ENCODE measurements at regions not wholly inside any gene's neighbourhood (a gene's known extent, or its start where the extent isn't known, plus 50 kb on each side); places are given as distances from the start of the nearest gene placed in this dataset.

DNA sequence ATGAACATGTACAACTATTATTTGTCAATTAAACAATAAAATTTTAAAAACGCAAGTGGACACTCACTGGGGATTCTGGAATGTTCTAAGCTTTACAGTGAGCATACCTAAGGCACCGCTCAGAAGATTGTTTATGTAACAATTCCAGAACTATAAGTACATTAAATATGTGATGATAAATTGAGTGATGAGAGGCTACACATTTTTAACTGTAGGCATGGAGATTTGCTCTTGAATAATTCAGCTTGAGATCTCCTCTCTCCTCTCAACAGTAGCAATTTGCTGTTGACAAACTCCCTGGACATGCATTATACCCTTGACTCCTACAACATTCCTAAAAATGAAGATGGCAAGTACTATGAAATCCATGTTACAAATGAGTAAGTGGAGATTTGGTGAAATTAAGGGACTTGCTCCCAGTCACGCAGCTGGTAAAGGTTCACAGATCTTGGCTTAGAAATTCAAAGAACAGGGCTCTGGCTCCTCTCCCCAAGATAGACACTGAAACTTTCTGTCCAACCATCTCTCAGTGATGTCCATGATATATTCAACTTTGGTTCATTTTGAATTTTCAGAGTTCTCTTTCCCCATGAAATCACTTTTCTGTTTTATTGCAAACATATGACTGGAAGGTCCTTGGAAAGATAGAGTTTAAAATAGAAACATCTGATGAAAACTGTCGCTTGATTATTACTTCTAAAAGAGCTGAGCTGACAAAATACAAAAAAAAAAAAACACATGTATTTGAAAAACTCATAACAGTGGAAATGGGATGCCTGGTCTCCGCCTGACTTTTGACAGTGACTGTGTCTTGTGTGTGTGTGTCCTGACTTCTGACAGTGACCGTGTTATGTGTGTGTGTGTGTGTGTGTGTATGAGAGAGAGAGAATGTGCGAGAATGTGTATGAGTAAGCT lies 488.3 kb downstream of the TNS3 start:
- DNase-seq = no peak
- no peak for TF ChIP-seq POLR2A (IDR thresholded peaks at IDR 0.05)
- TF ChIP-seq, protein P1, sequence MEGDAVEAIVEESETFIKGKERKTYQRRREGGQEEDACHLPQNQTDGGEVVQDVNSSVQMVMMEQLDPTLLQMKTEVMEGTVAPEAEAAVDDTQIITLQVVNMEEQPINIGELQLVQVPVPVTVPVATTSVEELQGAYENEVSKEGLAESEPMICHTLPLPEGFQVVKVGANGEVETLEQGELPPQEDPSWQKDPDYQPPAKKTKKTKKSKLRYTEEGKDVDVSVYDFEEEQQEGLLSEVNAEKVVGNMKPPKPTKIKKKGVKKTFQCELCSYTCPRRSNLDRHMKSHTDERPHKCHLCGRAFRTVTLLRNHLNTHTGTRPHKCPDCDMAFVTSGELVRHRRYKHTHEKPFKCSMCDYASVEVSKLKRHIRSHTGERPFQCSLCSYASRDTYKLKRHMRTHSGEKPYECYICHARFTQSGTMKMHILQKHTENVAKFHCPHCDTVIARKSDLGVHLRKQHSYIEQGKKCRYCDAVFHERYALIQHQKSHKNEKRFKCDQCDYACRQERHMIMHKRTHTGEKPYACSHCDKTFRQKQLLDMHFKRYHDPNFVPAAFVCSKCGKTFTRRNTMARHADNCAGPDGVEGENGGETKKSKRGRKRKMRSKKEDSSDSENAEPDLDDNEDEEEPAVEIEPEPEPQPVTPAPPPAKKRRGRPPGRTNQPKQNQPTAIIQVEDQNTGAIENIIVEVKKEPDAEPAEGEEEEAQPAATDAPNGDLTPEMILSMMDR (IDR thresholded peaks at IDR 0.05) = no peak
- intact Hi-C loops (cut with DNase I) = no loop called here
- H3K36me3 ChIP-seq = no peaks in the 10 kb centered on the region
- no peak overlapping the region for H3K27ac ChIP-seq
- H3K9me3 ChIP-seq = no peaks in the 10 kb centered on the region
- WGBS, 2 donors = 81 to 85% methylated on average over 7 of the region's 7 CpGs
- H3K4me3 ChIP-seq (replicated peaks in 1 of 3) = no peak overlapping the region
- H3K27me3 ChIP-seq = no peaks in the 10 kb centered on the region
- peaks cover 2 to 5% of the 10 kb centered on the region in 2 donors for H3K4me1 ChIP-seq

DNA sequence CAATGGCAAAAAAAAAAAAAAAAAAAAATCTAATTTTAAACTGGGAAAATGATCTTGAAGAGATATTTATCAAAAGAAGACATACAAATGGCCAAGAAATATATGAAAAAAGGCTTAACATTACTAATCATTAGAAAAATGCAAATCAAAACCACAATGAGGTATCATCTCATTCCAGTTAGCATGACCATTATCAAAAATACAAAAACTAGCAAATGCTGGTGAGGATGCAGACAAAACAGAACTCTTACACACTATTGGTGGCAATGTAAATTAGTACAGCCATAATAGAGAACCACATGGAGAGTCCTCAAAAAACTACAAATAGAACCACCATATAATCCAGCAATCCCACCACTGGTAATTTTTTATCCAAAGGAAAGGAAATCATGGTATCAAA lies 489.6 kb downstream of the TNS3 start:
- Histone ChIP-seq H3K36me3 (no peaks in the 10 kb centered on the region), H3K27me3 (no peaks in the 10 kb centered on the region), H3K9me3 (no peaks in the 10 kb centered on the region), H3K27ac (no peak overlapping the region), H3K4me3 (replicated peaks in 1 of 3) (no peak overlapping the region), H3K4me1 (peaks cover 9 to 15% of the 10 kb centered on the region in 2 donors)
- no peak for DNase-seq
- TF ChIP-seq, protein P1 (IDR thresholded peaks at IDR 0.05) = no peak
- TF ChIP-seq POLR2A (IDR thresholded peaks at IDR 0.05) = no peak
- intact Hi-C loops (cut with DNase I) = no loop called here

GRCh38 chr7:47091141-47091540 lies 490.8 kb downstream of the TNS3 start:
- no peaks in the 10 kb centered on the region for H3K9me3 ChIP-seq
- H3K36me3 ChIP-seq = no peaks in the 10 kb centered on the region
- TF ChIP-seq, protein P1 (IDR thresholded peaks at IDR 0.05) = no peak
- no peak for TF ChIP-seq POLR2A (IDR thresholded peaks at IDR 0.05)
- H3K4me3 ChIP-seq (replicated peaks in 1 of 3) = no peak overlapping the region
- no peaks in the 10 kb centered on the region for H3K27me3 ChIP-seq
- H3K4me1 ChIP-seq = peaks cover 9 to 15% of the 10 kb centered on the region in 2 donors
- intact Hi-C loops (cut with DNase I) = no loop called here
- 77 to 83% methylated on average over 3 of the region's 3 CpGs for whole genome bisulfite sequencing, 2 donors
- DNase-seq = no peak
- no peak overlapping the region for H3K27ac ChIP-seq

GRCh38 chr7:47089461-47089860 lies 492.4 kb downstream of the TNS3 start:
- Histone ChIP-seq H3K4me1 (peaks cover 9 to 15% of the 10 kb centered on the region in 2 donors), H3K9me3 (no peaks in the 10 kb centered on the region), H3K36me3 (no peaks in the 10 kb centered on the region), H3K27ac (no peak overlapping the region), H3K4me3 (replicated peaks in 1 of 3) (no peak overlapping the region), H3K27me3 (no peaks in the 10 kb centered on the region)
- TF ChIP-seq, protein P1 (IDR thresholded peaks at IDR 0.05) = no peak
- no peak for TF ChIP-seq POLR2A (IDR thresholded peaks at IDR 0.05)
- WGBS, 2 donors = 77 to 83% methylated on average over 6 of the region's 6 CpGs
- no peak for DNase-seq
- intact Hi-C loops (cut with DNase I) = loop anchor here (5.0 kb wide), 2 partner anchors 312 to 1167 kb away; partner anchors contain the start of gene IGFBP3

- WGBS, 2 donors = 31 to 52% methylated on average over 1 of the region's 1 CpG
- Histone ChIP-seq H3K4me3 (replicated peaks in 1 of 3) (no peak overlapping the region), H3K27ac (no peak overlapping the region), H3K9me3 (no peaks in the 10 kb centered on the region), H3K27me3 (no peaks in the 10 kb centered on the region), H3K4me1 (peaks cover 9 to 15% of the 10 kb centered on the region in 2 donors), H3K36me3 (no peaks in the 10 kb centered on the region)
- TF ChIP-seq POLR2A (IDR thresholded peaks at IDR 0.05) = no peak
- TF ChIP-seq, protein P1 (IDR thresholded peaks at IDR 0.05) = no peak
- intact Hi-C loops (cut with DNase I) = loop anchor here (5.0 kb wide), 2 partner anchors 312 to 1167 kb away; partner anchors contain the start of gene IGFBP3
- no peak for DNase-seq
Measured at GRCh38 chr7:47089068-47089417, 492.9 kb downstream of the TNS3 start.

Data from thyroid gland (tissue), 4 donors.